Caco-2 (cell line): ENCODE measurements at regions not wholly inside any gene's neighbourhood (a gene's known extent, or its start where the extent isn't known, plus 50 kb on each side); places are given as distances from the start of the nearest gene placed in this dataset.

Experiments
- BruUV-seq: library from RNA; stranded (reverse); fragments of 400-500 nt; replicated peaks from 2 replicates; lab custom pipeline; 2021; lab: Mats Ljungman, UMichigan
- CTCF ChIA-PET: fragments of 300-600 bp; sonication (Branson Sonifier 250); formaldehyde crosslinking; loops from one replicate; lab custom pipeline; 2022; ENCODE audit warnings: antibody characterized with exemption; lab: Charles Lee
- POLR2A ChIA-PET: fragments of 300-600 bp; sonication (Branson Sonifier 250); formaldehyde crosslinking; loops from one replicate; lab custom pipeline; 2022; ENCODE audit warnings: antibody characterized with exemption; lab: Charles Lee
- DNase-seq, 2 experiments: peaks; one replicate each; pipeline versions ENCODE4 v3.0.0 to v3.0.0-alpha.2; 2020 to 2022
- H3K27me3 ChIP-seq: replicated peaks from 2 replicates; pipeline ENCODE4 v1.6.0; 2011; ENCODE audit warnings: low read length; ENCODE audit not compliant: control insufficient read depth, insufficient read depth
- H3K36me3 ChIP-seq: 2 replicates; pipeline ENCODE4 v1.5.1; 2011; ENCODE audit warnings: low read length; ENCODE audit not compliant: control insufficient read depth, insufficient read depth
- H3K4me1 ChIP-seq: fragments of 250-450 bp; sonication (Bioruptor Pico); 2 replicates; pipeline ENCODE4 v1.5.1; 2020; ENCODE audit warnings: mild to moderate bottlenecking
- H3K4me3 ChIP-seq: 2 replicates; pipeline ENCODE4 v1.5.1; 2011; ENCODE audit warnings: low read depth, mild to moderate bottlenecking, control low read depth, low read length
- H3K9me3 ChIP-seq: fragments of 250-450 bp; sonication (Bioruptor Pico); 2 replicates; pipeline ENCODE4 v1.5.1; 2020; ENCODE audit warnings: mild to moderate bottlenecking, moderate library complexity
- H3K27ac Mint-ChIP-seq: one replicate; pipeline ENCODE4 v1.8.0; 2022; ENCODE audit warnings: mixed read lengths; ENCODE audit not compliant: unreplicated experiment
- H3K27me3 Mint-ChIP-seq: one replicate; pipeline ENCODE4 v1.8.0; 2022; ENCODE audit warnings: mixed read lengths; ENCODE audit not compliant: insufficient read depth, unreplicated experiment
- H3K36me3 Mint-ChIP-seq: one replicate; pipeline ENCODE4 v1.8.0; 2022; ENCODE audit warnings: mild to moderate bottlenecking, mixed read lengths; ENCODE audit not compliant: insufficient read depth, unreplicated experiment
- H3K4me1 Mint-ChIP-seq: one replicate; pipeline ENCODE4 v1.8.0; 2022; ENCODE audit warnings: low read depth, mixed read lengths; ENCODE audit not compliant: unreplicated experiment
- H3K4me3 Mint-ChIP-seq: one replicate; pipeline ENCODE4 v1.8.0; 2022; ENCODE audit warnings: mild to moderate bottlenecking, moderate library complexity, mixed read lengths; ENCODE audit not compliant: unreplicated experiment
- H3K9me3 Mint-ChIP-seq: one replicate; pipeline ENCODE4 v1.8.0; 2022; ENCODE audit warnings: mixed read lengths; ENCODE audit not compliant: unreplicated experiment
- intact Hi-C: fragments of 100-400 bp; cut with micrococcal nuclease; formaldehyde crosslinking; loops from one replicate; pipeline ENCODE4 v1.10.0; 2022; ENCODE audit not compliant: unreplicated experiment
- TF ChIP-seq, protein P1 (sequence below), 2 experiments: fragments of 200-600 bp in 1 of 2; IDR thresholded peaks; 1 replicate in 1 of 2; 2 replicates in 1 of 2; pipeline versions ENCODE4 v1.5.1 to v1.8.0; 2011 to 2022; ENCODE audit warnings: antibody characterized with exemption in 1 of 2, control low read depth in 1 of 2, inconsistent platforms in 1 of 2, low read depth in 1 of 2, low read length in 1 of 2, mild to moderate bottlenecking in 1 of 2, moderate library complexity in 1 of 2; ENCODE audit not compliant: insufficient read depth in 1 of 2, severe bottlenecking in 1 of 2, unreplicated experiment in 1 of 2

DNA sequence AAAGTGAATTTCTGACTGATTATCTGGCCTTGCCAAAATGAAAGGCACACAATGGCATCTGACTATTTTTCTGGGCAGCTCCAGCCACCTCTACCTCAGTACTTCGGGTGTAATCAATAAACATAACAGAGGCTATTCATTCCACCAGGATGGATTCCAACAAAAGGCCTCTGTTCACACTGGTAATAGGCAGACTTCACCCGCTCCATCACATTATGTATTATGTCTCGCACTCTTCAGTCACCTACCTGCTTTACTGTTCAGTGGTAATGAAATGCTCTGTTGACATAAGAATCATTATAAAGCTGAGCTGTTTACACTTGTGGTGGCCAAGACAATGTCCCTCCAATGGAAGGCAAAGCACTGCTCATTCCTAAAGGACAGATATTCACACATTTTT lies 1333.7 kb upstream of the WWC1 start:
- TF ChIP-seq, protein P1, sequence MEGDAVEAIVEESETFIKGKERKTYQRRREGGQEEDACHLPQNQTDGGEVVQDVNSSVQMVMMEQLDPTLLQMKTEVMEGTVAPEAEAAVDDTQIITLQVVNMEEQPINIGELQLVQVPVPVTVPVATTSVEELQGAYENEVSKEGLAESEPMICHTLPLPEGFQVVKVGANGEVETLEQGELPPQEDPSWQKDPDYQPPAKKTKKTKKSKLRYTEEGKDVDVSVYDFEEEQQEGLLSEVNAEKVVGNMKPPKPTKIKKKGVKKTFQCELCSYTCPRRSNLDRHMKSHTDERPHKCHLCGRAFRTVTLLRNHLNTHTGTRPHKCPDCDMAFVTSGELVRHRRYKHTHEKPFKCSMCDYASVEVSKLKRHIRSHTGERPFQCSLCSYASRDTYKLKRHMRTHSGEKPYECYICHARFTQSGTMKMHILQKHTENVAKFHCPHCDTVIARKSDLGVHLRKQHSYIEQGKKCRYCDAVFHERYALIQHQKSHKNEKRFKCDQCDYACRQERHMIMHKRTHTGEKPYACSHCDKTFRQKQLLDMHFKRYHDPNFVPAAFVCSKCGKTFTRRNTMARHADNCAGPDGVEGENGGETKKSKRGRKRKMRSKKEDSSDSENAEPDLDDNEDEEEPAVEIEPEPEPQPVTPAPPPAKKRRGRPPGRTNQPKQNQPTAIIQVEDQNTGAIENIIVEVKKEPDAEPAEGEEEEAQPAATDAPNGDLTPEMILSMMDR (IDR thresholded peaks at IDR 0.05; ENCODE audit: insufficient read depth in 1 of 2, low read depth in 1 of 2, low read length in 1 of 2, severe bottlenecking in 1 of 2, unreplicated experiment in 1 of 2), result no peak
- H3K27ac Mint-ChIP-seq, result no peak overlapping the region
- no TSS peak for BruUV-seq
- DNase-seq, result no peak
- no peaks in the 10 kb centered on the region for H3K36me3 Mint-ChIP-seq
- no peaks in the 10 kb centered on the region for H3K27me3 Mint-ChIP-seq
- Histone ChIP-seq H3K36me3 (no peaks in the 10 kb centered on the region), H3K9me3 (peaks cover 5% of the 10 kb centered on the region), H3K4me1 (0 out of 2 replicates have a peak, but pooled peaks cover 4% of the 10 kb centered on the region), H3K4me3 (no peak overlapping the region), H3K27me3 (no peaks in the 10 kb centered on the region)
- intact Hi-C loops, result no loop called here
- POLR2A ChIA-PET, result no interaction called here
- no peaks in the 10 kb centered on the region for H3K9me3 Mint-ChIP-seq
- H3K4me3 Mint-ChIP-seq, result no peak overlapping the region
- CTCF ChIA-PET, result no interaction called here
- peaks cover 14% of the 10 kb centered on the region for H3K4me1 Mint-ChIP-seq

- Histone ChIP-seq H3K4me1 (0 out of 2 replicates have a peak, but pooled peaks cover 4% of the 10 kb centered on the region), H3K36me3 (no peaks in the 10 kb centered on the region), H3K27me3 (no peaks in the 10 kb centered on the region), H3K9me3 (peaks cover 5% of the 10 kb centered on the region), H3K4me3 (no peak overlapping the region)
- no peaks in the 10 kb centered on the region for H3K27me3 Mint-ChIP-seq
- ChIA-PET POLR2A (no interaction called here), CTCF (no interaction called here)
- H3K4me3 Mint-ChIP-seq, result no peak overlapping the region
- no peaks in the 10 kb centered on the region for H3K36me3 Mint-ChIP-seq
- TF ChIP-seq, protein P1 (IDR thresholded peaks at IDR 0.05; ENCODE audit: insufficient read depth in 1 of 2, low read depth in 1 of 2, low read length in 1 of 2, severe bottlenecking in 1 of 2, unreplicated experiment in 1 of 2), result no peak
- intact Hi-C loops, result loop anchor here (5.0 kb wide), 1 partner anchor 53 kb away; no protein-coding TSS in a partner anchor
- BruUV-seq, result no TSS peak
- H3K27ac Mint-ChIP-seq, result no peak overlapping the region
- H3K4me1 Mint-ChIP-seq, result peaks cover 21% of the 10 kb centered on the region
- DNase-seq, result no peak
- H3K9me3 Mint-ChIP-seq, result no peaks in the 10 kb centered on the region
Measured at GRCh38 chr5:166959766-166960165, 1331.7 kb upstream of the WWC1 start.

DNA sequence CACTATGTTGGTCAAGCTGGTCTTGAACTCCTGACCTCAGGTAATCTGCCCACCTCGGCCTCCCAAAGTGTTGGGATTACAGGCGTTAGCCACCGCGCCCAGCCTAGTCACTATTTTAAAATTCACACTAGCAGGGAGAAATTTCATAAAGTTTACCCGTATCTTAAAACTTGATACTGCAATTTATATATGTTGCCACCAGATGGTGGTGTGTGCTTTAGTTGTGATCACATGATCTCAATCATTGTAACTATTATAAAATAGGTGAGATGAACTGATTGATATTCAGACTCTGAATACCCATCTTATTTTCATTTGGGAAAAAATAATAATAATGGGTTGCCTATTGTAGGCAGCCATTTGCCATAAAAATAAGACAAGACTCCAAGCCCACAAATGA lies 1330.4 kb upstream of the WWC1 start:
- CTCF ChIA-PET, result no interaction called here
- H3K27ac Mint-ChIP-seq, result no peak overlapping the region
- intact Hi-C loops, result loop anchor here (5.0 kb wide), 1 partner anchor 51 kb away; no protein-coding TSS in a partner anchor
- no TSS peak for BruUV-seq
- no peak for DNase-seq
- Histone ChIP-seq H3K9me3 (peaks cover 5% of the 10 kb centered on the region), H3K4me1 (0 out of 2 replicates have a peak, but pooled peaks cover 4% of the 10 kb centered on the region), H3K36me3 (no peaks in the 10 kb centered on the region), H3K4me3 (no peak overlapping the region), H3K27me3 (no peaks in the 10 kb centered on the region)
- H3K27me3 Mint-ChIP-seq, result no peaks in the 10 kb centered on the region
- POLR2A ChIA-PET, result no interaction called here
- TF ChIP-seq, protein P1 (IDR thresholded peaks at IDR 0.05; ENCODE audit: insufficient read depth in 1 of 2, low read depth in 1 of 2, low read length in 1 of 2, severe bottlenecking in 1 of 2, unreplicated experiment in 1 of 2), result peak in 1 of 2 experiments; percentile 40
- H3K36me3 Mint-ChIP-seq, result no peaks in the 10 kb centered on the region
- peaks cover 21% of the 10 kb centered on the region for H3K4me1 Mint-ChIP-seq
- H3K4me3 Mint-ChIP-seq, result no peak overlapping the region
- H3K9me3 Mint-ChIP-seq, result no peaks in the 10 kb centered on the region
